ENCODE measurements at regions not wholly inside any gene's neighbourhood (a gene's known extent, or its start where the extent isn't known, plus 50 kb on each side); places are given as distances from the start of the nearest gene placed in this dataset.

- peak; percentile 36 to 47 for DNase-seq (ENCODE audit: low read depth in 2 of 2)
Observed at GRCh38 chr6:138692058-138692977, 81.3 kb upstream of the CCDC28A start.

- peak; percentile 4 to 7 for DNase-seq (ENCODE audit: low read depth in 2 of 2)
Observed at GRCh38 chr6:138692978-138693909, 80.3 kb upstream of the CCDC28A start.

- no peak for DNase-seq (ENCODE audit: low read depth in 2 of 2)
Observed at GRCh38 chr6:138695193-138695592, 78.4 kb upstream of the CCDC28A start.

- no peak for DNase-seq (ENCODE audit: low read depth in 2 of 2)
Observed at GRCh38 chr6:138714493-138714892, 59.1 kb upstream of the CCDC28A start.

GRCh38 chr6:138716013-138716412, 57.6 kb upstream of the CCDC28A start:
- no peak for DNase-seq (ENCODE audit: low read depth in 2 of 2)

GRCh38 chr6:138716971-138717665, 56.5 kb upstream of the CCDC28A start:
- no peak for DNase-seq (ENCODE audit: low read depth in 2 of 2)

GRCh38 chr6:138719011-138719635, 54.4 kb upstream of the CCDC28A start:
- no peak for DNase-seq (ENCODE audit: low read depth in 2 of 2)

GRCh38 chr6:138719744-138720143, 53.8 kb upstream of the CCDC28A start:
- DNase-seq (ENCODE audit: low read depth in 2 of 2) = no peak

GRCh38 chr6:138722425-138723371, 50.9 kb upstream of the CCDC28A start:
- DNase-seq (ENCODE audit: low read depth in 2 of 2) = no peak
